GM23338 (cell line): ENCODE measurements at regions not wholly inside any gene's neighbourhood (a gene's known extent, or its start where the extent isn't known, plus 50 kb on each side); places are given as distances from the start of the nearest gene placed in this dataset.

Experiments used
- ATAC-seq: fragments of 200-7000 bp; cut with Tn5 transposase; 3 replicates; pipeline ENCODE4 v1.9.1; 2020
- DNase-seq: peaks from one replicate; pipeline ENCODE4 v3.0.0-alpha.2; 2015; ENCODE audit warnings: low spot score
- H2AFZ ChIP-seq: fragments of 200-600 bp; sonication (generic); 2 replicates; pipeline ENCODE4 v1.8.0; 2016; ENCODE audit warnings: antibody characterized with exemption, mild to moderate bottlenecking, moderate library complexity
- H3F3A ChIP-seq: fragments of 200-600 bp; sonication (generic); replicated peaks from 2 replicates; pipeline ENCODE4 v1.8.0; 2017; ENCODE audit warnings: antibody characterized with exemption, mixed run types, low read depth
- H3K27ac ChIP-seq: fragments of 200-600 bp; sonication (generic); 2 replicates; pipeline ENCODE4 v1.6.1; 2016; ENCODE audit warnings: low read depth
- H3K27me3 ChIP-seq: fragments of 200-600 bp; sonication (generic); 2 replicates; pipeline ENCODE4 v1.8.0; 2016; ENCODE audit warnings: mild to moderate bottlenecking, mixed run types, moderate library complexity; ENCODE audit not compliant: insufficient read depth
- H3K36me3 ChIP-seq: fragments of 200-600 bp; sonication (generic); 2 replicates; pipeline ENCODE4 v1.8.0; 2016; ENCODE audit warnings: mild to moderate bottlenecking; ENCODE audit not compliant: insufficient read depth
- H3K4me1 ChIP-seq: fragments of 200-600 bp; sonication (generic); 2 replicates; pipeline ENCODE4 v1.8.0; 2016; ENCODE audit warnings: mild to moderate bottlenecking, moderate library complexity; ENCODE audit not compliant: insufficient read depth
- H3K4me2 ChIP-seq: fragments of 200-600 bp; sonication (generic); 2 replicates; pipeline ENCODE4 v1.7.1; 2017; ENCODE audit warnings: mixed run types
- H3K4me3 ChIP-seq: fragments of 200-600 bp; sonication (generic); 2 replicates; pipeline ENCODE4 v1.6.1; 2016; ENCODE audit warnings: mixed run types
- H3K79me2 ChIP-seq: fragments of 200-600 bp; sonication (generic); replicated peaks from 2 replicates; pipeline ENCODE4 v1.8.0; 2017; ENCODE audit warnings: mild to moderate bottlenecking; ENCODE audit not compliant: insufficient read depth
- H3K9me2 ChIP-seq: fragments of 200-600 bp; sonication (generic); 2 replicates; pipeline ENCODE4 v1.8.0; 2017; ENCODE audit not compliant: insufficient read depth
- H4K20me1 ChIP-seq: fragments of 200-600 bp; sonication (generic); replicated peaks from 2 replicates; pipeline ENCODE4 v1.8.0; 2017; ENCODE audit warnings: mild to moderate bottlenecking; ENCODE audit not compliant: insufficient read depth
- H3K27ac Mint-ChIP-seq: 2 replicates; pipeline ENCODE4 v1.8.0; 2020; ENCODE audit warnings: inconsistent platforms, mild to moderate bottlenecking, moderate library complexity, mixed read lengths
- H3K27me3 Mint-ChIP-seq: 3 replicates; pipeline ENCODE4 v1.8.0; 2022; ENCODE audit warnings: low read depth, mild to moderate bottlenecking, moderate library complexity, mixed read lengths, inconsistent platforms; ENCODE audit not compliant: insufficient read depth, poor library complexity
- H3K36me3 Mint-ChIP-seq: 3 replicates; pipeline ENCODE4 v1.8.0; 2021; ENCODE audit warnings: low read depth, mild to moderate bottlenecking, inconsistent platforms, moderate library complexity, mixed read lengths
- H3K4me1 Mint-ChIP-seq: 3 replicates; pipeline ENCODE4 v1.8.0; 2020; ENCODE audit warnings: mild to moderate bottlenecking, inconsistent platforms, mixed read lengths
- H3K4me3 Mint-ChIP-seq: 3 replicates; pipeline ENCODE4 v1.8.0; 2021; ENCODE audit warnings: moderate library complexity, mild to moderate bottlenecking, inconsistent platforms, mixed read lengths
- H3K9me3 Mint-ChIP-seq: 3 replicates; pipeline ENCODE4 v1.8.0; 2020; ENCODE audit warnings: moderate library complexity, mild to moderate bottlenecking, inconsistent platforms, mixed read lengths
- CREB1 ChIP-seq: fragments of 250-450 bp; sonication (Bioruptor Pico); IDR thresholded peaks from 2 replicates; pipeline ENCODE4 v1.5.0; 2020; ENCODE audit warnings: low read depth, mild to moderate bottlenecking, moderate library complexity
- EZH2 ChIP-seq: fragments of 200-600 bp; sonication (generic); IDR thresholded peaks from one replicate; pipeline ENCODE4 v1.8.0; 2017; ENCODE audit warnings: antibody characterized with exemption, mild to moderate bottlenecking, low read depth; ENCODE audit not compliant: unreplicated experiment
- JUNB ChIP-seq: IDR thresholded peaks from one replicate; pipeline ENCODE4 v1.6.1; 2016; ENCODE audit warnings: antibody characterized with exemption; ENCODE audit not compliant: unreplicated experiment
- NANOG ChIP-seq: IDR thresholded peaks from 2 replicates; pipeline ENCODE4 v1.6.1; 2016; ENCODE audit warnings: antibody characterized with exemption, borderline replicate concordance
- POLR2AphosphoS5 ChIP-seq: IDR thresholded peaks from 2 replicates; pipeline ENCODE4 v1.6.1; 2016; ENCODE audit warnings: antibody characterized with exemption, low read depth
- STAT1 ChIP-seq: IDR thresholded peaks from one replicate; pipeline ENCODE4 v1.6.1; 2016; ENCODE audit warnings: antibody characterized with exemption; ENCODE audit not compliant: unreplicated experiment
- ZNF114 ChIP-seq: fragments of 250-450 bp; sonication (Bioruptor Pico); IDR thresholded peaks from 2 replicates; pipeline ENCODE4 v1.5.0; 2020; ENCODE audit warnings: mild to moderate bottlenecking, moderate library complexity
- ZNF331 ChIP-seq: fragments of 250-450 bp; sonication (Bioruptor Pico); IDR thresholded peaks from 2 replicates; pipeline ENCODE4 v1.5.0; 2020; ENCODE audit warnings: low read depth, mild to moderate bottlenecking, moderate library complexity
- TF ChIP-seq, protein P1 (sequence below): fragments of 250-450 bp; sonication (Bioruptor Pico); IDR thresholded peaks from 2 replicates; pipeline ENCODE4 v1.5.0; 2020; ENCODE audit warnings: mild to moderate bottlenecking, moderate library complexity
- TF ChIP-seq, protein P2 (sequence below): IDR thresholded peaks from 2 replicates; pipeline ENCODE4 v1.6.1; 2016; ENCODE audit warnings: antibody characterized with exemption
- TF ChIP-seq, protein P3 (sequence below): IDR thresholded peaks from one replicate; pipeline ENCODE4 v1.6.1; 2018; ENCODE audit warnings: antibody characterized with exemption; ENCODE audit not compliant: unreplicated experiment

DNA sequence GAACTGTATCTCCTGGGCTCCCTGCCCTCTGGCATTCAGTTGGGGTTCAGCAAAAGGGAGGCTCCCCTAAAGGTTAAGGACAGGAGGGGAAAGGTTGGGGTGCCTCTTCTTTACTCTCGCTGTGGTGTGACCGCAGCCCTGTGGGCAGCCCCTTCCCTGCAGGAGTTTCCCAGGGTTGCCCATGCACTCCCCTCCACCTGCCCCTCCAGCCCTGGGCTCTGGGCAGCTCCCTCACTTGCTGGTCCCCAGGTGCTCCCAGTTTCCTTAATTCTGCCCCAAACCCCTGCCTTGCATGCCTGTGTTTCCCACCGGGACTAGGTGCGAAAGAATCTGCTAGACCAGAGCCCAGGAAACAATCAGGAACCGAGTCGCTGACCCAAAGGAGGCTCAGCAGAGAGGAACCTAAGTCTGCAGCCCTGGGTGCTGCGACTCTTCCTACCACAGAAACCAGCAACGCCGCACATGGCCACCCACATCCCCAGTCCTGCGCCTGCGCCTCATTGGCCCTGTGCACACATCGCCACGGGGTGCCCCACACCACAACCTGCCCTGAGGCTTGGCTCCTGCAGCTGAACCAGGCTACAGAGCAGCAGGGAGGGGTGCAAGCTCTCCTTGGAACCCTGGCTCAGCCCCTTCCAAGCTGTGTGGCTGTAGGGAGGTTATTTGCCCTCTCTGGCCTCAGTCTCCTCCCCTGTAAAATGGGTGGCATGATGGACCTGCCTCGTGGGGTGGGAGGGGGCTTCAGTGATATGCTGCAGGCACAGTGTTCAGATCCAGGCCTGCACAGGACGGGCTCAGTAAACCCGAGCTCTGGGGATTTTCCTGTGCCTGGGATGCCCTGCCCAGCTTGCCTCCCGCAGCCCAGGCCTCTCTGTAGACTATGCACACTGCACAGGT, 487.6 kb downstream of the PREX1 start (continued):
- TF ChIP-seq, protein P1, sequence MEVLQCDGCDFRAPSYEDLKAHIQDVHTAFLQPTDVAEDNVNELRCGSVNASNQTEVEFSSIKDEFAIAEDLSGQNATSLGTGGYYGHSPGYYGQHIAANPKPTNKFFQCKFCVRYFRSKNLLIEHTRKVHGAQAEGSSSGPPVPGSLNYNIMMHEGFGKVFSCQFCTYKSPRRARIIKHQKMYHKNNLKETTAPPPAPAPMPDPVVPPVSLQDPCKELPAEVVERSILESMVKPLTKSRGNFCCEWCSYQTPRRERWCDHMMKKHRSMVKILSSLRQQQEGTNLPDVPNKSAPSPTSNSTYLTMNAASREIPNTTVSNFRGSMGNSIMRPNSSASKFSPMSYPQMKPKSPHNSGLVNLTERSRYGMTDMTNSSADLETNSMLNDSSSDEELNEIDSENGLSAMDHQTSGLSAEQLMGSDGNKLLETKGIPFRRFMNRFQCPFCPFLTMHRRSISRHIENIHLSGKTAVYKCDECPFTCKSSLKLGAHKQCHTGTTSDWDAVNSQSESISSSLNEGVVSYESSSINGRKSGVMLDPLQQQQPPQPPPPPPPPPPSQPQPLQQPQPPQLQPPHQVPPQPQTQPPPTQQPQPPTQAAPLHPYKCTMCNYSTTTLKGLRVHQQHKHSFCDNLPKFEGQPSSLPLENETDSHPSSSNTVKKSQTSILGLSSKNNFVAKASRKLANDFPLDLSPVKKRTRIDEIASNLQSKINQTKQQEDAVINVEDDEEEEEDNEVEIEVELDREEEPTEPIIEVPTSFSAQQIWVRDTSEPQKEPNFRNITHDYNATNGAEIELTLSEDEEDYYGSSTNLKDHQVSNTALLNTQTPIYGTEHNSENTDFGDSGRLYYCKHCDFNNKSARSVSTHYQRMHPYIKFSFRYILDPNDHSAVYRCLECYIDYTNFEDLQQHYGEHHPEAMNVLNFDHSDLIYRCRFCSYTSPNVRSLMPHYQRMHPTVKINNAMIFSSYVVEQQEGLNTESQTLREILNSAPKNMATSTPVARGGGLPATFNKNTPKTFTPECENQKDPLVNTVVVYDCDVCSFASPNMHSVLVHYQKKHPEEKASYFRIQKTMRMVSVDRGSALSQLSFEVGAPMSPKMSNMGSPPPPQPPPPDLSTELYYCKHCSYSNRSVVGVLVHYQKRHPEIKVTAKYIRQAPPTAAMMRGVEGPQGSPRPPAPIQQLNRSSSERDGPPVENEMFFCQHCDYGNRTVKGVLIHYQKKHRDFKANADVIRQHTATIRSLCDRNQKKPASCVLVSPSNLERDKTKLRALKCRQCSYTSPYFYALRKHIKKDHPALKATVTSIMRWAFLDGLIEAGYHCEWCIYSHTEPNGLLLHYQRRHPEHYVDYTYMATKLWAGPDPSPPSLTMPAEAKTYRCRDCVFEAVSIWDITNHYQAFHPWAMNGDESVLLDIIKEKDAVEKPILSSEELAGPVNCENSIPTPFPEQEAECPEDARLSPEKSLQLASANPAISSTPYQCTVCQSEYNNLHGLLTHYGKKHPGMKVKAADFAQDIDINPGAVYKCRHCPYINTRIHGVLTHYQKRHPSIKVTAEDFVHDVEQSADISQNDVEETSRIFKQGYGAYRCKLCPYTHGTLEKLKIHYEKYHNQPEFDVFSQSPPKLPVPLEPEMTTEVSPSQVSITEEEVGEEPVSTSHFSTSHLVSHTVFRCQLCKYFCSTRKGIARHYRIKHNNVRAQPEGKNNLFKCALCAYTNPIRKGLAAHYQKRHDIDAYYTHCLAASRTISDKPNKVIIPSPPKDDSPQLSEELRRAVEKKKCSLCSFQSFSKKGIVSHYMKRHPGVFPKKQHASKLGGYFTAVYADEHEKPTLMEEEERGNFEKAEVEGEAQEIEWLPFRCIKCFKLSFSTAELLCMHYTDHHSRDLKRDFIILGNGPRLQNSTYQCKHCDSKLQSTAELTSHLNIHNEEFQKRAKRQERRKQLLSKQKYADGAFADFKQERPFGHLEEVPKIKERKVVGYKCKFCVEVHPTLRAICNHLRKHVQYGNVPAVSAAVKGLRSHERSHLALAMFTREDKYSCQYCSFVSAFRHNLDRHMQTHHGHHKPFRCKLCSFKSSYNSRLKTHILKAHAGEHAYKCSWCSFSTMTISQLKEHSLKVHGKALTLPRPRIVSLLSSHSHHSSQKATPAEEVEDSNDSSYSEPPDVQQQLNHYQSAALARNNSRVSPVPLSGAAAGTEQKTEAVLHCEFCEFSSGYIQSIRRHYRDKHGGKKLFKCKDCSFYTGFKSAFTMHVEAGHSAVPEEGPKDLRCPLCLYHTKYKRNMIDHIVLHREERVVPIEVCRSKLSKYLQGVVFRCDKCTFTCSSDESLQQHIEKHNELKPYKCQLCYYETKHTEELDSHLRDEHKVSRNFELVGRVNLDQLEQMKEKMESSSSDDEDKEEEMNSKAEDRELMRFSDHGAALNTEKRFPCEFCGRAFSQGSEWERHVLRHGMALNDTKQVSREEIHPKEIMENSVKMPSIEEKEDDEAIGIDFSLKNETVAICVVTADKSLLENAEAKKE: no peak
- TF ChIP-seq ZNF114: no peak
- TF ChIP-seq CREB1 (CRISPR knock-in tag): no peak
- TF ChIP-seq, protein P2, sequence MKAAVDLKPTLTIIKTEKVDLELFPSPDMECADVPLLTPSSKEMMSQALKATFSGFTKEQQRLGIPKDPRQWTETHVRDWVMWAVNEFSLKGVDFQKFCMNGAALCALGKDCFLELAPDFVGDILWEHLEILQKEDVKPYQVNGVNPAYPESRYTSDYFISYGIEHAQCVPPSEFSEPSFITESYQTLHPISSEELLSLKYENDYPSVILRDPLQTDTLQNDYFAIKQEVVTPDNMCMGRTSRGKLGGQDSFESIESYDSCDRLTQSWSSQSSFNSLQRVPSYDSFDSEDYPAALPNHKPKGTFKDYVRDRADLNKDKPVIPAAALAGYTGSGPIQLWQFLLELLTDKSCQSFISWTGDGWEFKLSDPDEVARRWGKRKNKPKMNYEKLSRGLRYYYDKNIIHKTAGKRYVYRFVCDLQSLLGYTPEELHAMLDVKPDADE: no peak
- no peak for TF ChIP-seq NANOG

DNA sequence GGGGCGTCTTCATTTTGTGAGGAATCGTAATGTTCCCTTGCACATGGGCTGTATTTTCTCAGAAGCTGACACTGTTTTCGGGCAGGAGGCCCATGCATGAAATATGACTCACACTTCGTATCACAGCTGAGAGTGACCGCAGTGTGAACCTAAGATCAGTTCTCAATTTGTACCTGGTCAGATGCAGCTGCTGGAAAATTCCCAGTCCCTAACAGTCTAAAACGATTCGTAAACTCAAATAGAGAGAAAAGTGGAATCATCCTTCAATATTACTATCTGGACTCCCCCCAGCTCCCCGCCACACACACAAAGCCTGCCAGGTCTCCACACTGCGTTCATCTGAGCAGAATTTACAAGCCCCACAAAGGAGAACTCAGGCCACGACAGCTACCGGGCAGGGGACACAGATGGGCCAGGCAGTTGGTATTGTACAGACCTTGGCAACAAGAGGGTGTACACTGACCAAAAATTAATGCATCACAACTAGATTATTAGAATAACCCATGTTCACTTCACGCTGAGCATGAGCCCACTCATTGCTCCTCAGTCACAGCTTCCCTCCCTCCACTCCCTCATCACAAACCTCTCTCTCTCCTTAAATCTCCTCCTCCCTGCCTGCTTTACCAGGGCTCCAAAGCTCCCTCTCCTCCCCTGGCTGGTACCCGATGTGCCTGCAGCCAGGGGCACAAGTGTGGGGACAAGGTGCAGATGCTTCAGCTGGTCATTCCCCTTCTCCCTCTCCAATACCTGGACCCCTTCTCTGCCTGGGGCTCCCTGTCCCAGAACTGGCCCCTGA, 488.4 kb downstream of the PREX1 start:
- DNase-seq (no peak), ATAC-seq (no peak)
- TF ChIP-seq ZNF331 (CRISPR knock-in tag) (no peak), POLR2AphosphoS5 (no peak), EZH2 (no peak), CREB1 (CRISPR knock-in tag) (no peak), JUNB (no peak), STAT1 (no peak), ZNF114 (no peak)
- TF ChIP-seq, protein P3, sequence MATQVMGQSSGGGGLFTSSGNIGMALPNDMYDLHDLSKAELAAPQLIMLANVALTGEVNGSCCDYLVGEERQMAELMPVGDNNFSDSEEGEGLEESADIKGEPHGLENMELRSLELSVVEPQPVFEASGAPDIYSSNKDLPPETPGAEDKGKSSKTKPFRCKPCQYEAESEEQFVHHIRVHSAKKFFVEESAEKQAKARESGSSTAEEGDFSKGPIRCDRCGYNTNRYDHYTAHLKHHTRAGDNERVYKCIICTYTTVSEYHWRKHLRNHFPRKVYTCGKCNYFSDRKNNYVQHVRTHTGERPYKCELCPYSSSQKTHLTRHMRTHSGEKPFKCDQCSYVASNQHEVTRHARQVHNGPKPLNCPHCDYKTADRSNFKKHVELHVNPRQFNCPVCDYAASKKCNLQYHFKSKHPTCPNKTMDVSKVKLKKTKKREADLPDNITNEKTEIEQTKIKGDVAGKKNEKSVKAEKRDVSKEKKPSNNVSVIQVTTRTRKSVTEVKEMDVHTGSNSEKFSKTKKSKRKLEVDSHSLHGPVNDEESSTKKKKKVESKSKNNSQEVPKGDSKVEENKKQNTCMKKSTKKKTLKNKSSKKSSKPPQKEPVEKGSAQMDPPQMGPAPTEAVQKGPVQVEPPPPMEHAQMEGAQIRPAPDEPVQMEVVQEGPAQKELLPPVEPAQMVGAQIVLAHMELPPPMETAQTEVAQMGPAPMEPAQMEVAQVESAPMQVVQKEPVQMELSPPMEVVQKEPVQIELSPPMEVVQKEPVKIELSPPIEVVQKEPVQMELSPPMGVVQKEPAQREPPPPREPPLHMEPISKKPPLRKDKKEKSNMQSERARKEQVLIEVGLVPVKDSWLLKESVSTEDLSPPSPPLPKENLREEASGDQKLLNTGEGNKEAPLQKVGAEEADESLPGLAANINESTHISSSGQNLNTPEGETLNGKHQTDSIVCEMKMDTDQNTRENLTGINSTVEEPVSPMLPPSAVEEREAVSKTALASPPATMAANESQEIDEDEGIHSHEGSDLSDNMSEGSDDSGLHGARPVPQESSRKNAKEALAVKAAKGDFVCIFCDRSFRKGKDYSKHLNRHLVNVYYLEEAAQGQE: no peak
- TF ChIP-seq, protein P2: no peak
- no peak overlapping the region for H2AFZ ChIP-seq
- H3K36me3 Mint-ChIP-seq: no peaks in the 10 kb centered on the region
- H3K4me1 ChIP-seq: peaks cover 14% of the 10 kb centered on the region; the same call in 1 of the 2 replicates
- no peaks in the 10 kb centered on the region for H3K36me3 ChIP-seq
- H3K27me3 ChIP-seq: no peaks in the 10 kb centered on the region
- no peak overlapping the region for H3K27ac ChIP-seq
- no peak overlapping the region for H3K27ac Mint-ChIP-seq
- 0 out of 2 replicates have a peak, but pooled peaks cover 1% of the 10 kb centered on the region for H3K9me2 ChIP-seq
- H3K9me3 Mint-ChIP-seq: no peaks in the 10 kb centered on the region; the same call in 2 of the 3 replicates
- H3K27me3 Mint-ChIP-seq: peaks cover 10% of the 10 kb centered on the region
- no peaks in the 10 kb centered on the region for H4K20me1 ChIP-seq
- H3F3A ChIP-seq: no peaks in the 10 kb centered on the region
- H3K4me3 Mint-ChIP-seq: no peak overlapping the region
- H3K79me2 ChIP-seq: no peaks in the 10 kb centered on the region
- H3K4me3 ChIP-seq: no peak overlapping the region
- H3K4me1 Mint-ChIP-seq: peaks cover 12% of the 10 kb centered on the region
- H3K4me2 ChIP-seq: no peak overlapping the region
